Vagina (tissue), 2 donors: ENCODE measurements at regions not wholly inside any gene's neighbourhood (a gene's known extent, or its start where the extent isn't known, plus 50 kb on each side); places are given as distances from the start of the nearest gene placed in this dataset.

Source experiments
- CTCF ChIP-seq, 3 experiments: fragments of 450-650 bp in 2 of 3; fragments of 200-600 bp in 1 of 3; sonication (generic) in 1 of 3; IDR thresholded peaks; one replicate each; pipeline ENCODE4 v1.5.1; 2017 to 2019; ENCODE audit warnings: antibody characterized with exemption in 3 of 3, mild to moderate bottlenecking in 2 of 3, moderate library complexity in 2 of 3
- POLR2A ChIP-seq, 2 donors: fragments of 450-650 bp; IDR thresholded peaks; one replicate each; pipeline ENCODE4 v1.6.1; 2017; ENCODE audit warnings: antibody characterized with exemption in 2 of 2, mild to moderate bottlenecking in 2 of 2, moderate library complexity in 2 of 2
- POLR2AphosphoS5 ChIP-seq, 2 donors: sonication (generic); formaldehyde crosslinking; IDR thresholded peaks; one replicate each; pipeline ENCODE4 v1.9.0; 2017; ENCODE audit warnings: antibody characterized with exemption in 2 of 2, mild to moderate bottlenecking in 2 of 2, low read depth in 1 of 2; ENCODE audit not compliant: insufficient read depth in 1 of 2

- TF ChIP-seq POLR2AphosphoS5 (IDR thresholded peaks at IDR 0.05; ENCODE audit: insufficient read depth in 1 of 2, low read depth in 1 of 2): no peak
- TF ChIP-seq CTCF (IDR thresholded peaks at IDR 0.05): no peak
- no peak for TF ChIP-seq POLR2A (IDR thresholded peaks at IDR 0.05)
These were observed 161.2 kb downstream of the CTTN start for GRCh38 chr11:70559516-70559915.
